HG02970 (cell line): ENCODE measurements at regions not wholly inside any gene's neighbourhood (a gene's known extent, or its start where the extent isn't known, plus 50 kb on each side); places are given as distances from the start of the nearest gene placed in this dataset.

ENCODE experiments used
- ATAC-seq: cut with Tn5 transposase; IDR thresholded peaks from one replicate; pipeline ENCODE4 v1.9.1; 2021; ENCODE audit warnings: mild to moderate bottlenecking, moderate library complexity, moderate number of reproducible peaks; ENCODE audit not compliant: unreplicated experiment, low FRiP score

- no peak for ATAC-seq
These were observed 174.2 kb upstream of the CDH19 start for GRCh38 chr18:66778048-66778447.

- ATAC-seq, result no peak
These were observed 165.5 kb upstream of the CDH19 start for GRCh38 chr18:66769375-66769774.

- ATAC-seq, result no peak
These were observed 160.3 kb upstream of the CDH19 start for GRCh38 chr18:66764230-66764629.

- no peak for ATAC-seq
These were observed 157.3 kb upstream of the CDH19 start for GRCh38 chr18:66761166-66761565.

- ATAC-seq, result no peak
These were observed 156.7 kb upstream of the CDH19 start for GRCh38 chr18:66760559-66760958.

- ATAC-seq, result no peak
These were observed 155.3 kb upstream of the CDH19 start for GRCh38 chr18:66759050-66759828.

- no peak for ATAC-seq
These were observed 154.1 kb upstream of the CDH19 start for GRCh38 chr18:66757946-66758345.

GRCh38 chr18:66754335-66754734 lies 150.4 kb upstream of the CDH19 start:
- no peak for ATAC-seq

- ATAC-seq, result no peak
These were observed 148.8 kb upstream of the CDH19 start for GRCh38 chr18:66752733-66753132.

- ATAC-seq, result no peak
These were observed 145.7 kb upstream of the CDH19 start for GRCh38 chr18:66749481-66750035.

GRCh38 chr18:66749030-66749429 lies 145.1 kb upstream of the CDH19 start:
- ATAC-seq, result no peak

- ATAC-seq, result no peak
These were observed 138.9 kb upstream of the CDH19 start for GRCh38 chr18:66742832-66743231.

GRCh38 chr18:66735933-66736332 lies 132.0 kb upstream of the CDH19 start:
- no peak for ATAC-seq

- ATAC-seq, result no peak
These were observed 130.6 kb upstream of the CDH19 start for GRCh38 chr18:66734451-66734850.

GRCh38 chr18:66731890-66732289 lies 128.0 kb upstream of the CDH19 start:
- no peak for ATAC-seq

- no peak for ATAC-seq
These were observed 125.8 kb upstream of the CDH19 start for GRCh38 chr18:66729442-66730239.

- no peak for ATAC-seq
These were observed 125.1 kb upstream of the CDH19 start for GRCh38 chr18:66728951-66729350.

- ATAC-seq, result no peak
These were observed 124.1 kb upstream of the CDH19 start for GRCh38 chr18:66727991-66728390.

- no peak for ATAC-seq
These were observed 120.9 kb upstream of the CDH19 start for GRCh38 chr18:66724664-66725356.

GRCh38 chr18:66722671-66723070 lies 118.8 kb upstream of the CDH19 start:
- ATAC-seq, result no peak

- no peak for ATAC-seq
These were observed 104.8 kb upstream of the CDH19 start for GRCh38 chr18:66708646-66709045.
